Spleen (tissue), 11 donors: ENCODE measurements at regions not wholly inside any gene's neighbourhood (a gene's known extent, or its start where the extent isn't known, plus 50 kb on each side); places are given as distances from the start of the nearest gene placed in this dataset.

Experiments used
- DNase-seq: peaks from one replicate; pipeline ENCODE4 v3.0.0-alpha.2; 2020
- H3K27ac ChIP-seq, 8 donors: fragments of 200-600 bp; sonication (generic) in 7 of 8; 1 replicate in 4 of 8; 2 replicates in 4 of 8; pipeline versions ENCODE4 v1.5.0 to v1.8.0; 2016 to 2021; ENCODE audit warnings: inconsistent platforms in 4 of 8, mild to moderate bottlenecking in 4 of 8, moderate library complexity in 1 of 8
- H3K27me3 ChIP-seq, 7 donors: fragments of 200-600 bp; sonication (generic) in 6 of 7; replicated peaks in 1 of 7; 1 replicate in 4 of 7; 2 replicates in 3 of 7; pipeline versions ENCODE4 v1.5.0 to v1.8.0; 2016 to 2021; ENCODE audit warnings: inconsistent platforms in 3 of 7, mild to moderate bottlenecking in 1 of 7
- H3K36me3 ChIP-seq, 6 donors: fragments of 200-600 bp; sonication (generic) in 5 of 6; 1 replicate in 4 of 6; 2 replicates in 2 of 6; pipeline versions ENCODE4 v1.5.0 to v1.8.0; 2016 to 2021; ENCODE audit warnings: inconsistent platforms in 2 of 6
- H3K4me1 ChIP-seq, 6 donors: fragments of 200-600 bp; sonication (generic) in 5 of 6; 1 replicate in 3 of 6; 2 replicates in 3 of 6; pipeline versions ENCODE4 v1.5.0 to v1.8.0; 2016 to 2021; ENCODE audit warnings: inconsistent platforms in 3 of 6
- H3K4me3 ChIP-seq, 8 donors: fragments of 200-600 bp; sonication (generic) in 7 of 8; 1 replicate in 4 of 8; 2 replicates in 4 of 8; pipeline versions ENCODE4 v1.5.0 to v1.8.0; 2016 to 2021; ENCODE audit warnings: inconsistent platforms in 4 of 8, mild to moderate bottlenecking in 4 of 8, moderate library complexity in 2 of 8
- H3K9me3 ChIP-seq, 8 donors: fragments of 200-600 bp; sonication (generic) in 7 of 8; 1 replicate in 4 of 8; 2 replicates in 4 of 8; pipeline versions ENCODE4 v1.5.0 to v1.8.0; 2016 to 2021; ENCODE audit warnings: inconsistent platforms in 4 of 8
- POLR2A ChIP-seq, 3 donors: fragments of 450-650 bp; IDR thresholded peaks; one replicate each; pipeline ENCODE4 v1.5.1; 2017; ENCODE audit warnings: antibody characterized with exemption in 3 of 3, mild to moderate bottlenecking in 1 of 3
- POLR2AphosphoS5 ChIP-seq, 3 donors: sonication (generic); formaldehyde crosslinking; IDR thresholded peaks; one replicate each; pipeline ENCODE4 v1.5.1; 2017; ENCODE audit warnings: antibody characterized with exemption in 3 of 3
- WGBS, 5 donors: extraction: QIAGEN DNeasy Blood & Tissue Kit in 3 of 5; methylation state at CpG; one replicate each; pipeline versions ENCODE4 v1.1.5 to v1.1.7; 2013 to 2018; 5-methylcytosine and 5-hydroxymethylcytosine counted together
- intact Hi-C: fragments of 100-400 bp; cut with DNase I; formaldehyde crosslinking; loops from one replicate; pipeline ENCODE4 v1.15.0; 2023; ENCODE audit warnings: low total_unique reads
- TF ChIP-seq, protein P1 (sequence below), 11 experiments: fragments of 200-600 bp in 7 of 11; fragments of 450-650 bp in 4 of 11; sonication (generic) in 4 of 11; IDR thresholded peaks in 8 of 11; conservative IDR thresholded peaks in 3 of 11; 1 replicate in 7 of 11; 2 replicates in 4 of 11; pipeline versions ENCODE4 v1.4.0 to v1.8.0; 2016 to 2021; ENCODE audit warnings: antibody characterized with exemption in 11 of 11, inconsistent platforms in 4 of 11, mild to moderate bottlenecking in 1 of 11
- donor health status: healthy with polysubstance abuse.
- donor health status: DM: no; HTN: no; CAD: no; lungs with moderate emphysema.
- donor health status: DM: no; HTN: no; CAD: no.
- donor health status: Bipolar disorder and iron deficiency.
- donor health status: healthy.
- donor health status: DM: no; HTN: no; CAD: no.
- donor health status: DM: yes; HTN: yes; CAD: no.

- intact Hi-C loops: no loop called here
- WGBS, 5 donors: 65 to 76% (median 72%) methylated on average over 2 of the region's 2 CpGs
- no peak for DNase-seq
- TF ChIP-seq POLR2A (IDR thresholded peaks at IDR 0.05) (no peak), POLR2AphosphoS5 (IDR thresholded peaks at IDR 0.05) (no peak)
- TF ChIP-seq, protein P1, sequence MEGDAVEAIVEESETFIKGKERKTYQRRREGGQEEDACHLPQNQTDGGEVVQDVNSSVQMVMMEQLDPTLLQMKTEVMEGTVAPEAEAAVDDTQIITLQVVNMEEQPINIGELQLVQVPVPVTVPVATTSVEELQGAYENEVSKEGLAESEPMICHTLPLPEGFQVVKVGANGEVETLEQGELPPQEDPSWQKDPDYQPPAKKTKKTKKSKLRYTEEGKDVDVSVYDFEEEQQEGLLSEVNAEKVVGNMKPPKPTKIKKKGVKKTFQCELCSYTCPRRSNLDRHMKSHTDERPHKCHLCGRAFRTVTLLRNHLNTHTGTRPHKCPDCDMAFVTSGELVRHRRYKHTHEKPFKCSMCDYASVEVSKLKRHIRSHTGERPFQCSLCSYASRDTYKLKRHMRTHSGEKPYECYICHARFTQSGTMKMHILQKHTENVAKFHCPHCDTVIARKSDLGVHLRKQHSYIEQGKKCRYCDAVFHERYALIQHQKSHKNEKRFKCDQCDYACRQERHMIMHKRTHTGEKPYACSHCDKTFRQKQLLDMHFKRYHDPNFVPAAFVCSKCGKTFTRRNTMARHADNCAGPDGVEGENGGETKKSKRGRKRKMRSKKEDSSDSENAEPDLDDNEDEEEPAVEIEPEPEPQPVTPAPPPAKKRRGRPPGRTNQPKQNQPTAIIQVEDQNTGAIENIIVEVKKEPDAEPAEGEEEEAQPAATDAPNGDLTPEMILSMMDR (IDR thresholded peaks at IDR 0.05 in 8 of 11, conservative IDR thresholded peaks at IDR 0.05 in 3 of 11): no peak
- no peaks in the 10 kb centered on the region for H3K4me1 ChIP-seq
- peaks cover 0 to 13% (median 3%) of the 10 kb centered on the region in 8 donors for H3K9me3 ChIP-seq
- no peak overlapping the region for H3K27ac ChIP-seq
- H3K27me3 ChIP-seq: no peaks in the 10 kb centered on the region
- H3K36me3 ChIP-seq: no peaks in the 10 kb centered on the region
- no peak overlapping the region for H3K4me3 ChIP-seq
Observed at GRCh38 chr9:11023201-11023600, 410.4 kb upstream of the PTPRD start.

DNA sequence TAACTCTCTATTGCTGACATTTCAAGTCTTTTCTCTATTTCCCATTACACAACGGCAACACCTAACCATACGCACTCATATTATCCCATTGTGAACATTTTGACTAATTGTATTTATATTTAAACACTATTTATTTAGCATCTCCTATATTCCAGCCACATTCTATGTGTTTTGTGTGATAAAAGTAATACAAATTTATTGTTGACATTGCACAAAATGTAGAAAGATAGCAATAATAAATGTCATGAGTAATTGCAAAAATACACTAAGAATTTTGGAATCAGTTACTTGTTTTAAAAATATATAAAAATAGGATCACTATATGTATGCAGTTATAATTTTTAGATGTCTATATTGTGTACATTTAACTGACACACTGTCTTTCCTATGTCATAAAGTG lies 413.0 kb upstream of the PTPRD start:
- H3K27me3 ChIP-seq: no peaks in the 10 kb centered on the region
- TF ChIP-seq, protein P1 (IDR thresholded peaks at IDR 0.05 in 8 of 11, conservative IDR thresholded peaks at IDR 0.05 in 3 of 11): no peak
- TF ChIP-seq POLR2A (IDR thresholded peaks at IDR 0.05) (no peak), POLR2AphosphoS5 (IDR thresholded peaks at IDR 0.05) (no peak)
- 89 to 98% (median 95%) methylated on average over 2 of the region's 2 CpGs for WGBS, 5 donors

DNA sequence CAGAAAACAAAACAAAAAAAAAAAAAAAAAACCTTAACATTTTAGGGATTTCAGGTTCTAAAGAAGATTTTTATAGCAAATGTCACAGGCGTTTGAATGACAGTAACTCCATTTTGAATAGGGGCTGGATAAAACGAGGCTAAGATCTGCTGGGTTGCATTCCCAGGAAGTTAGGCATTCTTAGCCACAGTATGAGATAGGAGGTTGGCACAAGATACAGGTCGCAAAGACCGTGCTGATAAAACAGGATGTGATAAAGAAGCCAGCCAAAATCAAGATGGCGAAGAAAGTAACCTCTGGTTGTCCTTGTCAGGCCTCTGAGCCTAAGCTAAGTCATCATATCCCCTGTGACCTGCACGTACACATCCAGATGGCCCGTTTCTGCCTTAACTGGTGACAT lies 425.6 kb upstream of the PTPRD start:
- no peak overlapping the region for H3K4me3 ChIP-seq
- no peak for DNase-seq
- WGBS, 5 donors: 54 to 75% (median 55%) methylated on average over 6 to 7 of the region's 7 CpGs
- H3K9me3 ChIP-seq: peaks cover 0 to 18% (median 4%) of the 10 kb centered on the region in 8 donors
- no peaks in the 10 kb centered on the region for H3K27me3 ChIP-seq
- TF ChIP-seq, protein P1 (IDR thresholded peaks at IDR 0.05 in 8 of 11, conservative IDR thresholded peaks at IDR 0.05 in 3 of 11): no peak
- TF ChIP-seq POLR2A (IDR thresholded peaks at IDR 0.05) (no peak), POLR2AphosphoS5 (IDR thresholded peaks at IDR 0.05) (no peak)
- no peaks in the 10 kb centered on the region for H3K4me1 ChIP-seq
- no peak overlapping the region for H3K27ac ChIP-seq
- H3K36me3 ChIP-seq: no peaks in the 10 kb centered on the region
- intact Hi-C loops: no loop called here

More for the DNA sequence above, 413.0 kb upstream of the PTPRD start:
- Histone ChIP-seq H3K9me3 (peaks cover 0 to 13% (median 5%) of the 10 kb centered on the region in 8 donors), H3K27ac (no peak overlapping the region), H3K4me3 (no peak overlapping the region), H3K4me1 (no peaks in the 10 kb centered on the region), H3K36me3 (no peaks in the 10 kb centered on the region)
- DNase-seq: no peak
- intact Hi-C loops: no loop called here

DNA sequence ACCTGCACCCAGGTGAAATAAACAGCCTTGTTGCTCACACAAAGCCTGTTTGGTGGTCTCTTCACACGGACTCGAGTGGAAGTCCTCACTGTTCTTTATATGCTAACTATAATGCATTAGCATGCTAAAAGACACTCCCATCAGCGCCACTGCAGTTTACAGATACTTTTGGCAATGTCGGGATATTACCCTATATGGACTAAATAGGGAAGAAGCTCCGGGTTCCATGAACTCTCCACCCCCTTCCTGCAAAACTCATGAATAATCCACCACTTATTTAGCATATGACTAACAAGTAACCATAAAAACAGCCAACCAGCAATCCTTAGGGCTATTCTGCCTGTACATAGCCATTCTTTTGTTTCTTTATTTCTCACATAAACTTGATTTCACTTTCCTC lies 426.2 kb upstream of the PTPRD start:
- intact Hi-C loops: no loop called here
- no peaks in the 10 kb centered on the region for H3K4me1 ChIP-seq
- H3K36me3 ChIP-seq: no peaks in the 10 kb centered on the region
- H3K27me3 ChIP-seq: no peaks in the 10 kb centered on the region
- H3K27ac ChIP-seq: no peak overlapping the region
- no peak for DNase-seq
- no peak overlapping the region for H3K4me3 ChIP-seq
- TF ChIP-seq, protein P1 (IDR thresholded peaks at IDR 0.05 in 8 of 11, conservative IDR thresholded peaks at IDR 0.05 in 3 of 11): no peak
- TF ChIP-seq POLR2AphosphoS5 (IDR thresholded peaks at IDR 0.05): no peak
- 72 to 86% (median 77%) methylated on average over 5 of the region's 5 CpGs for WGBS, 5 donors
- peaks cover 0 to 18% (median 4%) of the 10 kb centered on the region in 8 donors for H3K9me3 ChIP-seq
